COLO829 (cell line): ENCODE measurements at regions not wholly inside any gene's neighbourhood (a gene's known extent, or its start where the extent isn't known, plus 50 kb on each side); places are given as distances from the start of the nearest gene placed in this dataset.
"Not testable (repeated sequence)": the region's sequence is repeated elsewhere in the genome, so short reads cannot be mapped to it uniquely, and the experiment has no call there.

Experiments
- DNase-seq: peaks from one replicate; pipeline ENCODE4 v3.0.0; 2012; ENCODE audit warnings: low spot score

DNA sequence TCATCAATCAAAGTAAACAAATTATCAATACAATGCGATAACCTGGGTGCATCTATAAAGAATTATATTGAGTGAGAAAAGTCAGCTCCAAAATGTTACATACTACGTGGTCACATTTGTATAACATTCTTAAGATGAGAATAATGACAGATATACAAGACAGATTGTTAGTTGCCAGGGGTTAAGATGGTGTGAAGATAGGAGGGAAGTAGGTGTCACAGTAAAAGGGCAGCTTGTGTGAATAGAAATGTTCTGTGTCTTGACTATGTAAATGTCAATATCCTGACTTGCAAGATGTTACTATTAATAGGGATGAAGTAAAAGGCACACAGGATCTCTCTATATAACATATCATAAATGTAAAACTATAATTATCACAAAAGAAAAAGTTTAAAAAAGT is 611.2 kb upstream of the SPRY2 start:
- DNase-seq, result no peak

DNA sequence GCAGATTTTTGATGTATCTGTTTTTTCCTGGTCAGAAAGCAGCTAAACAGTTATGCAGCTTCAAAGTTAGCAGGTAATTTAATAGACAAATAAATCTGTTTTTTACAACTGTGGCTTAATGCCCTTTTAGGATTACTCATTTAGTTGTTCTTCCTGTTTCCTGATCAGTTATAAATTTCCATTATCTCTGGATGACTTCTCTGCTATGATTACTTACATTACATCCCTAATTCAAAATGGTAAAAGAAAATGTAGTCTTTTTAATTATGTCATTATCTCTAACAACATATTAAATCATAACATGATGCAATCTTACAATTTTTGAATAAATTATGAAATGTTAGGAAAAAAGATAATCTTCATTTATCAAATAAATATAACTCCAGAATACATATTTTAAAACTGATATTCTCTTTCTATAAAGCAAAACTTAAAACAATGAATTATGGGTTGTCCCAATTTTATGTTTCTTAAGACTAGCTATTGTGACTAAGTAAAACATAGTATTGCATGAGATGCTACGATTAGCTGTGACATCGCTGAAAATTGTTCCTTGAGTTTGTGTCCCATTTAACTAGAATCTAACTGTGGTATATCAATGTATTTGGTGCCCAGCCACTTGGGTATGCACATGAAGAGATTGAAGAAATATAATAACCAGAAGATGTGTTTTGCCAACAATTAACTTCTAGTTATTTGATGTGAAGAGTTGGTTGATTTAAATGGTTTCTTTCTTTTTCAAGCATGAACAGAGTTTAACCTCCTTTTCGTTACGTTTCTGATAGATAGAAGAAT is 605.3 kb upstream of the SPRY2 start:
- no peak for DNase-seq

DNA sequence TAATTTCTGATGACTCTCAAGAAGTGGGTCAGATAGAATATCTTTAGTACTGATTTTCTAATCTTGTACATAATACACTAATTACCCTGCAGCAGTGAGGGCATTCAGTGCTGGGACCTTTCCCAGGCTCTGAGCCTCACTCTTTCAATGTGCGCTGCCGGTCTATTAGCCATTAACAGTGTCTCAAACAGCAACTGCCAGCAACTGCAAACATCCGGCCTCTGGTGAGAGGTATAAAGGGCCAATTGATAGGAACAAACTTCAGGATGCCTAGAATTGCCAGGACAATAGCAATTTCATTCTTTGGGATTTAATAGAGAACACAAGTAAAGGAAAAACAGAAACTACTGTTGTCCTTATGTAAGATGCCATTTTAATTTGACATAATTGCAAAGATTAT is 604.4 kb upstream of the SPRY2 start:
- peak; percentile 87 for DNase-seq

DNA sequence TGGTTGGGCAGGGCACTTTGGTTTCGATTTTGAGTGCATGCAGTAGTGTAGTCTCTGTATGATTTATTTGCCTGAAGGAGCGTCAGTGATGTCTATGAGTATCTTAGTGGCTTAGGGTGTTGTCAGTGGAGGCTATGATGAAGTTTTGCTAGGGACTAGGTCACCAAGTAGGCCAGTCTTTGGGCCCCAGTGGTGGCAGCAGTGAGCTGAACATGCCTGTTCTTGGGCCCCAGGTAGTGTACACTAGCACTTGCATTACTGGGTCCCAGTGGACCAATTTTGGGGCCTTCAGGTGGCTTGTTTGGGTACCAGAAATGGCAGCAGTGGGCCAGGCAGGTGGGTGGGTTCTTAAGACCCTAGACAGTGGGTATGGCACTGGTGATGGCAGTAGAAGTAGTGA is 598.7 kb upstream of the SPRY2 start:
- DNase-seq, result no peak

- DNase-seq, result no peak
Observed at GRCh38 chr13:80931766-80932165, 590.8 kb upstream of the SPRY2 start.

DNA sequence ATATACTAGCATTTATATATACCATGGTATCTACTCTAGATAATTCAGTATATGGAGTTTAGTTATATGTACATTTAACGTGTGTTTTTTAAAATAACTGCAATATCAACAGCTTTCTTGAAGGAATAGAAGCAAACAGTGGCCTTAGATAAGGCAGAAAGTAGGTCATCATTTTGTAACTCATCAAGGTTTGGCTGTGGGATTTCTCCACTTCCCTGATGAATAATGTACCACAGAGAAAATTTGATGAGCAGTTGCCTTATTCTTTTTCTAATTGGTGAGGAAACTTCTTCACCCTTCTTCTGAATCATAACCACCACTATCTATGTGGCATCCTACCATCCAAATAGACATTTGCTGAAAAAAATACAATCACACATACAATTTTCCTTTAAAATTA is 590.2 kb upstream of the SPRY2 start:
- no peak for DNase-seq

DNA sequence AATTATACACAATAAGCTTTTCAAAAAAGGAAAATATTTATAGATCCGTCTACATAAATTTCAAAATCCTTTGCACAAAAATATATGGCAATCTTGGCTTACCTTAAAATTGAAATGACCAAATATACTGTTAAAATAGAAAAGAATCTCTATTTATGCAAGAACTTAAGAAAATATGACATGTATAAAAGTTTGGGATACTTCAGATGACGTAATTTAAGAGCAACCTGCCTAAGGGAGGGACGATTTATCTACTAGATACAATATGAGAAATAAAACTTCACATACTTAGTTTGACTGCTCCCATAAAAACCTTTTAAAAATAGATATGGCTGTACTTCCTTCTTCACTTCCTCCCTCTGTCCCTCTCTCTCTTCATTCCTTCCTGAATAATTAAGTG is 587.3 kb upstream of the SPRY2 start:
- DNase-seq, result no peak

- not testable (repeated sequence) for DNase-seq
Observed at GRCh38 chr13:80926024-80926423, 585.1 kb upstream of the SPRY2 start.

- DNase-seq, result no peak
Observed at GRCh38 chr13:80924596-80924995, 583.7 kb upstream of the SPRY2 start.

DNA sequence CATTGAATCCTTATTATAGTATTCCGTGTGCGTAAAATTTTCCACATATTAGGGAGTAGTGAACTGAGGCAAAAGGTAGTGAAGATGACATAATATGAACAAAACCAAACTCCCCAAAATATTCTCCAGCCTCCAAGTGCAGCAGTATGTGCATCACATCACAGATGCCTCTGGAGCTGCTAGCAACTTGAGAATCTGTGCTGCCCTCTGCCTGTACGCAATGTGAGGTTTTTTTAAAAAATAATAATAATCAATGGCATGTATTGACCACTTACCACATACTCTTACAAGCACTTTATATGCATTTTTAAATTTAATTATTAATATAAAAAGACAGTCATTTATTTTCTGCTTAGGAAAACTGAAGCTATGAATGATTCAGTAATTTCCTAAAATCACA is 583.0 kb upstream of the SPRY2 start:
- DNase-seq, result no peak

GRCh38 chr13:80921971-80922370 is 581.0 kb upstream of the SPRY2 start:
- no peak for DNase-seq

- no peak for DNase-seq
Observed at GRCh38 chr13:80921541-80921940, 580.6 kb upstream of the SPRY2 start.

GRCh38 chr13:80906860-80907259 is 565.9 kb upstream of the SPRY2 start:
- DNase-seq, result no peak

- no peak for DNase-seq
Observed at GRCh38 chr13:80904386-80904785, 563.5 kb upstream of the SPRY2 start.

GRCh38 chr13:80903911-80904310 is 563.0 kb upstream of the SPRY2 start:
- DNase-seq, result no peak

- DNase-seq, result no peak
Observed at GRCh38 chr13:80901530-80901929, 560.6 kb upstream of the SPRY2 start.

GRCh38 chr13:80901111-80901510 is 560.2 kb upstream of the SPRY2 start:
- DNase-seq, result peak; percentile 36

GRCh38 chr13:80900561-80900960 is 559.6 kb upstream of the SPRY2 start:
- no peak for DNase-seq

- DNase-seq, result not testable (repeated sequence)
Observed at GRCh38 chr13:80897641-80898040, 556.7 kb upstream of the SPRY2 start.

- no peak for DNase-seq
Observed at GRCh38 chr13:80894917-80895316, 554.0 kb upstream of the SPRY2 start.

- no peak for DNase-seq
Observed at GRCh38 chr13:80889829-80890228, 548.9 kb upstream of the SPRY2 start.

GRCh38 chr13:80888390-80888789 is 547.5 kb upstream of the SPRY2 start:
- no peak for DNase-seq

GRCh38 chr13:80884056-80884785 is 543.3 kb upstream of the SPRY2 start:
- DNase-seq, result no peak

GRCh38 chr13:80883545-80883944 is 542.6 kb upstream of the SPRY2 start:
- DNase-seq, result no peak
